Right atrium auricular region (tissue), 2 donors: ENCODE measurements at regions not wholly inside any gene's neighbourhood (a gene's known extent, or its start where the extent isn't known, plus 50 kb on each side); places are given as distances from the start of the nearest gene placed in this dataset.

Experiments used
- DNase-seq: peaks from one replicate; pipeline ENCODE4 v3.0.0-alpha.2; 2019; ENCODE audit warnings: low spot score
- H3K27ac ChIP-seq, 2 donors: fragments of 200-600 bp; sonication (generic); 1 replicate in 1 of 2; 2 replicates in 1 of 2; pipeline ENCODE4 v1.5.1; 2016 to 2019
- H3K27me3 ChIP-seq, 2 donors: fragments of 200-600 bp; sonication (generic); one replicate each; pipeline versions ENCODE4 v1.5.1 to v1.6.0; 2017 to 2019
- H3K36me3 ChIP-seq: fragments of 200-600 bp; sonication (generic); one replicate; pipeline ENCODE4 v1.5.1; 2016
- H3K4me1 ChIP-seq, 2 donors: fragments of 200-600 bp; sonication (generic); one replicate each; pipeline versions ENCODE4 v1.5.1 to v1.6.0; 2017 to 2019
- H3K4me3 ChIP-seq, 2 donors: fragments of 200-600 bp; sonication (generic); 1 replicate in 1 of 2; 2 replicates in 1 of 2; pipeline ENCODE4 v1.5.1; 2017 to 2019; ENCODE audit warnings: mild to moderate bottlenecking in 1 of 2, moderate library complexity in 1 of 2
- H3K9me3 ChIP-seq, 2 donors: fragments of 200-600 bp; sonication (generic); one replicate each; pipeline ENCODE4 v1.5.1; 2019
- TF ChIP-seq, protein P1 (sequence below), 2 donors: fragments of 200-600 bp; sonication (generic); IDR thresholded peaks; one replicate each; pipeline ENCODE4 v1.5.1; 2019; ENCODE audit warnings: antibody characterized with exemption in 2 of 2

DNA sequence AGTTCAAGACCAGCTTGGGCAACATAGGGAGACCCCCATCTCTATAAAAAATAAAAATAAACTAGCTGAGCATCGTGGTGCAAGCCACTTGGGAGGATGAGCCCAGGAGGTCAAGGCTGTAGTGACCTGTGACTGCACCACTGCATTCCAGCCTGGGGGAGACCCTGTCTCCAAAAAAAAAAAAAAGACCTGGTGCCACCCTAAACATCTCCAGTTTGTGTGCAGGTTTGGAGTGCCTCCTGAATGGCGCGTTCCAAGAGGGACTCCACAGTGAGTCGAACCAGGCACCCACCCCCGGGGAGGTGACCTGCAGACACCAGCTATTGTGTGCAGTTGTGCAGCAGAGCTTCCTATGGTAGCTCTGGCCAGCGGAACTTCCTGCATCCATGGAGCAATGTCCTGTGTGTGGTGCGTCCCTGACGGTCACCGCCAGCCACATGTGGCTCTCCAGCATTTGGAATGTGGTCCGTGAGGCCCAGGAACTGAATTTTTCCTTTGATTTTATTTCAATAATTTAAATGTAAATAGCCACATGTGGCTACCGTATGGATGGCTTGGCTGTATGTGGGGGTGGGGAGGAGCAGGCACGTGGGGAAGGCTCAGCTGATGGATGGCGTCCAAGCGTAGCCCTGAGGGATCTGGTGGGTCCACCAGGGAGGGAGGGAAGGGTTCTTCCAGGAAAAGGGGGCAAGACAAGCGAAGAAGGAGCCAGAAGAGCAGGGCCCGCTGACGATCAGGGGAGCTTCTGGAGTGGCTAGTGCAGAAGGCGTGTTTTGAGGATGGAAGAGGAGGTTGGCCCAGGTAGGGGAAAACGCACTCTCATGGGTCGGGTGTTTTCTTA is 107.1 kb upstream of the GSE1 start:
- Histone ChIP-seq H3K4me1 (peaks cover 0 to 19% of the 10 kb centered on the region in 2 donors), H3K4me3 (no peak overlapping the region), H3K27ac (no peak overlapping the region), H3K9me3 (no peaks in the 10 kb centered on the region), H3K27me3 (no peaks in the 10 kb centered on the region), H3K36me3 (no peaks in the 10 kb centered on the region)
- TF ChIP-seq, protein P1, sequence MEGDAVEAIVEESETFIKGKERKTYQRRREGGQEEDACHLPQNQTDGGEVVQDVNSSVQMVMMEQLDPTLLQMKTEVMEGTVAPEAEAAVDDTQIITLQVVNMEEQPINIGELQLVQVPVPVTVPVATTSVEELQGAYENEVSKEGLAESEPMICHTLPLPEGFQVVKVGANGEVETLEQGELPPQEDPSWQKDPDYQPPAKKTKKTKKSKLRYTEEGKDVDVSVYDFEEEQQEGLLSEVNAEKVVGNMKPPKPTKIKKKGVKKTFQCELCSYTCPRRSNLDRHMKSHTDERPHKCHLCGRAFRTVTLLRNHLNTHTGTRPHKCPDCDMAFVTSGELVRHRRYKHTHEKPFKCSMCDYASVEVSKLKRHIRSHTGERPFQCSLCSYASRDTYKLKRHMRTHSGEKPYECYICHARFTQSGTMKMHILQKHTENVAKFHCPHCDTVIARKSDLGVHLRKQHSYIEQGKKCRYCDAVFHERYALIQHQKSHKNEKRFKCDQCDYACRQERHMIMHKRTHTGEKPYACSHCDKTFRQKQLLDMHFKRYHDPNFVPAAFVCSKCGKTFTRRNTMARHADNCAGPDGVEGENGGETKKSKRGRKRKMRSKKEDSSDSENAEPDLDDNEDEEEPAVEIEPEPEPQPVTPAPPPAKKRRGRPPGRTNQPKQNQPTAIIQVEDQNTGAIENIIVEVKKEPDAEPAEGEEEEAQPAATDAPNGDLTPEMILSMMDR (IDR thresholded peaks at IDR 0.05), result no peak
- DNase-seq, result no peak

DNA sequence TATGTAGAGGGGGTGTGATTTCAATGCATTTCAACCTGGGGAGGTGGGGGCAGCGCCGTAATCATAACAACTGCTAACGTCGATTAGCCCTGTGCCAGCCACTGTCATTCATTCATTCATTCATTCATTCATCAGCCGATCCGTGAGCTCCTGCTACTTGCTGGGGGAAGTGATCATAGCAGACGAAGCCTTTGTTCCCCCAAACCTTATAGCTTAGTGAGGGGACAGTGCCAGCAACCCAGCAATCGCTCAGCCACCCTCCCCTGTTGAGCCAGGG is 106.5 kb upstream of the GSE1 start:
- H3K27ac ChIP-seq, result no peak overlapping the region
- TF ChIP-seq, protein P1 (IDR thresholded peaks at IDR 0.05), result no peak
- no peaks in the 10 kb centered on the region for H3K9me3 ChIP-seq
- DNase-seq, result no peak
- no peak overlapping the region for H3K4me3 ChIP-seq
- H3K4me1 ChIP-seq, result peaks cover 0 to 19% of the 10 kb centered on the region in 2 donors
- no peaks in the 10 kb centered on the region for H3K27me3 ChIP-seq
- H3K36me3 ChIP-seq, result no peaks in the 10 kb centered on the region

- no peaks in the 10 kb centered on the region for H3K36me3 ChIP-seq
- no peaks in the 10 kb centered on the region for H3K9me3 ChIP-seq
- H3K27ac ChIP-seq, result no peak overlapping the region
- H3K27me3 ChIP-seq, result no peaks in the 10 kb centered on the region
- no peak for DNase-seq
- H3K4me1 ChIP-seq, result peaks cover 0 to 19% of the 10 kb centered on the region in 2 donors
- H3K4me3 ChIP-seq, result no peak overlapping the region
- TF ChIP-seq, protein P1 (IDR thresholded peaks at IDR 0.05), result no peak
These were observed 105.8 kb upstream of the GSE1 start for GRCh38 chr16:85507342-85507741.

DNA sequence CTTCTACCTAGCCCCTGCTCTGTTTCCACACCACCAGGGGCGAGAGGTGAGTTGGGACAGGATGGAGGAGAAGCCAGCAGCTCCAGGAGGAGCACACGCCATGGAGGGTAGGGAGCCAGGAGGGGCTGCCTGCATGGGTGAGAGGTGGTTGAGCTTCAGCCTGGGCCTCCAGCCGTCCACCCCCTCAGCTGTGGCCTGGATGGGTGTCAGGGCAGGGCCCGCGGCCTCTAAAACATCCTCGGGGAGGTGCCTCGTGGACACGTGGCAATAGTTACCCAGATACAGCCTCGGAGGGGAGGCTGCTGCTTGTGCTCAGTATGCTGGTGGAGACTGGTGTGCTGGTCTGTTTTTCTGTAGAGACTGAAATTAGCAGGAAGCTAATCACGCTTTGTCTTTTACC is 104.7 kb upstream of the GSE1 start:
- H3K27me3 ChIP-seq, result no peaks in the 10 kb centered on the region
- H3K27ac ChIP-seq, result no peak overlapping the region
- DNase-seq, result no peak
- no peak overlapping the region for H3K4me3 ChIP-seq
- H3K36me3 ChIP-seq, result no peaks in the 10 kb centered on the region
- TF ChIP-seq, protein P1 (IDR thresholded peaks at IDR 0.05), result no peak
- H3K4me1 ChIP-seq, result peaks cover 0 to 22% of the 10 kb centered on the region in 2 donors
- no peaks in the 10 kb centered on the region for H3K9me3 ChIP-seq

DNA sequence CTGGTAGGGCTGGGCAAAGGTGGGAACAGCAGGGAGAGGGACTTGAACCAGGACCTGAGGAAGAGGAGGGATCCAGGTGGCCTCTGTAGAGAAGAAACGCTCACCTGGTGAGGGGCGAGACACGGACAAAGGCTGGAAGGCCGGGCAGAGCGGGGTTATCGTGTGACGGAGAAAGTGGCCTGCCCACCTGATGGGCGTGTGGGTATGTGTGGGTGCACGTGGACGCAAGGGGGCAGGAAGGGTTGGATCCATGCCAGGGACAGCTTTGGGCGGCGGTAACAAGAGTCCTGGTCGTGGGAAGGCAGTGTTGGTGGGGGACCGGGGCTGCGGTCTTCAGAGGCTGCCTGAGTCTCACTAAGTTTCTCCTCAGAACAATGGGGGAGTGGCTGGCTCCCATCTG is 104.1 kb upstream of the GSE1 start:
- no peaks in the 10 kb centered on the region for H3K9me3 ChIP-seq
- H3K36me3 ChIP-seq, result no peaks in the 10 kb centered on the region
- no peak overlapping the region for H3K4me3 ChIP-seq
- peaks cover 0 to 28% of the 10 kb centered on the region in 2 donors for H3K4me1 ChIP-seq
- H3K27me3 ChIP-seq, result no peaks in the 10 kb centered on the region
- TF ChIP-seq, protein P1 (IDR thresholded peaks at IDR 0.05), result no peak
- no peak for DNase-seq
- H3K27ac ChIP-seq, result no peak overlapping the region
